ENCODE measurements at regions not wholly inside any gene's neighbourhood (a gene's known extent, or its start where the extent isn't known, plus 50 kb on each side); places are given as distances from the start of the nearest gene placed in this dataset.

GRCh38 chr6:167711211-167711610 lies 115.5 kb upstream of the AFDN start:
- no peak for DNase-seq

- no peak for DNase-seq
Measured at GRCh38 chr6:167711768-167712730, 114.7 kb upstream of the AFDN start.

GRCh38 chr6:167712731-167713475 lies 113.8 kb upstream of the AFDN start:
- DNase-seq: no peak

DNA sequence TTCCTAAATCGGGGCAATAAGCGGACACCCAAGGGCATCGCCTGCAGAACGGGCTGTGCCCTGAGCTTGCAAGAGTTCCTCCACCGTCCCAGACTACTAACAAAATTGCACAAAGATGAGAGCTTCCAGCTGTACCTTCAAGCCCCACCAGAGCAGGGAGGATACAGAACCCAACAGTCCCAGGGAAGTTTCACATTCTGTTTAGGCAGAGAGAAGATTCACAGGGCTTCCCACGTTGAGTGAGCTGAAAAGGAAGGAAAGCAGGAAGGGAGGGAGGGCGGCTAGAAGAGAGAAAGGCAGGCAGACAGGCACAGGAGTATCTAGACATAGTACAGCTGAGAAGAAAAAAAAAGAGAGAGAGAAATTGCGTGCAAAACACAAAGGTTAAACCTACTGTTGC lies 112.6 kb upstream of the AFDN start:
- DNase-seq: no peak

DNA sequence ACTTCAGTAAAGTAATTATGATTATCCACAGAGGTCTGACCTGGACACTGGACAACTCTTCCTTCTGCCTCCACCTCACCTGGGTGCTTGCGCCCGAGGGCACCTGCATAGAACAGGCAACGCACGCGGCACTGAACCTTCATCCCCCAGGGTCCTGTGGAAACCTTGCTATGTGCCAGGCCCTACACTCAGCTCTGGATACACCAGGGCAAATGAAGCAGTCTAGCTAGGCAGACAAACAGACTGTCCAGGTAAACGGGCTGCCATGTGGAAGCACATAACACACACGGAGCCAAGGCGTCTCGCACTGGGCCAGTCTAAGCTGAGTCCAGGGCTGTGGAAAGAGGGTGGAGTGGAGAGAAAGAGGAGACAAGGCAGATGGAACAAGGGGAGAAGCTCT lies 109.3 kb upstream of the AFDN start:
- DNase-seq: no peak

DNA sequence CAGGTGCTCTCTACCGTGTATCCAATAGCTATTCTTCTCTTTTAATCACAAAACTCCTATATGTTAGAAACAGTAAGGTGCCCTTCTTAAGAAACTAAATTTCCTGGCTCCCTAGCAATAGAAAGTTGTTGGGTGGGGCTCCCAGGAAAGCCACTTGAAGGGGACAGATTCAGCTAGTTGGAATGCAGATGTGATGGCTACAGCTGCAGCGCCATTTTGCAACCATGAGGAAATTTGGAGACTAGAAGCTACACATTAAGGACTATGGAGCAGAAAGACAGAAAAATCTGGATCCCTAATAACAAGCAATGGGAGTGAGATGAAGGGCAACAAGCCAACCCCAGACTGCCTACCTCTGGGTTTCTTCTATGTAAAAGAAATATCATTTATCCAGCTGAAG lies 108.8 kb upstream of the AFDN start:
- DNase-seq: no peak

DNA sequence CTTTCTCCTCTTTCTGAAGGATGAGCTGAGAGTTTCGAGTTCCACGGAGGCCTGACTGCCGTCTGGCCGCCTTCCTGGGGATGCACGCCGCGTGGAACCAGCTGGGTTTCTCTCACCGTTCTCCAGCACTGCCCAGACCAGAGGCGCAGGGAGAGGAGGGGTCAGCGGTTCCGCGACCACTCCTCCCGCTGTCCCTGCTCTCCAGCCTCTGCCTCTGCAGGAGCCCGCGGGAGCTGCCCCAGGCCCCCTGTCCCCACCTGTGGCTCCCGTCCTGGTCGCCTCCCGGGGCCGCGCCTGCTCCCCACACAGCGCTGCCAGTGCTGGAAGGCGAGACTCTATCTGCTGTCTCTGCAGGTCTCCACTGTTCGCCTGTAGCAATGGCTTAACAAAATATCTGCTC lies 106.8 kb upstream of the AFDN start:
- DNase-seq: no peak

DNA sequence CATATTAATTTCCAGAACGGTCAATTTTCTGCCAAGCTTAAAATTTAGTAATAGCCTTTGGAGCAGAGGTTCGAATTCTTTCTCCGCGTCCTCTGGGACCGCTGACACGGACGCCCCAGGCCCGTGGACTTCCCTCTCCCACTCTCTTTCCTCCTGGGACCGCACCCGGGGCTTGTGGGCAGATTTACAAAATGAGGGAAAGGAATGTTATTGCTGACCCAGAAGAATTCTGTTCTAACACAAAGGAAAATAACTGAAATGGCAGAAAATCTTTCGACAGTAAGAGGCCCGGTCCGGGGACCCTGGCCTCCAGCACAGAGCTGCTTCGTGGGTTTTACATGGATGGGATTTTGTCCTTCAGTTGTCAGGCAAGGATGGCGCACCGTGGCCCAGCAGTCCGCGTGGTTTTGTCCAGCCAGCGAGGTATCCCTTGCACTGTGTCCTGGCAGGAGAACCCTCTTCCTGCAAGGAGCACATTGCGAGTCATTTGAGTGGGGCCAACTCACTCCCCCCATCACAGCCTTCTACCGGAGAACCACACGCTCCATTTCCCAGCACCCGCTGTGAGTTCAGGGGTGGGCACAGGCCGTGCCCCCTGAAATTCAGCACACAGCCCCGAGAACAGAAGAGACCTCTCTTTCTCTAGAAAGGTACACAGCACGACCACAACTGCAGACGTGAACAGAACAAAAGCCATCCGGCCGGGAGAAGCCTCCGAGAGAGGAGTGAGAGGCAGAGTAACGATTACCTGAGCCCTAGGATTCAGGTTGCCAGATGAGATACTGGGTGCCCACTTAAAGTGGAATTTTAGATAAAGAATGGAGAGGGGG lies 106.0 kb upstream of the AFDN start:
- DNase-seq: no peak

- no peak for DNase-seq
Measured at GRCh38 chr6:167721291-167721690, 105.4 kb upstream of the AFDN start.

- DNase-seq: no peak
Measured at GRCh38 chr6:167722634-167723309, 103.9 kb upstream of the AFDN start.

DNA sequence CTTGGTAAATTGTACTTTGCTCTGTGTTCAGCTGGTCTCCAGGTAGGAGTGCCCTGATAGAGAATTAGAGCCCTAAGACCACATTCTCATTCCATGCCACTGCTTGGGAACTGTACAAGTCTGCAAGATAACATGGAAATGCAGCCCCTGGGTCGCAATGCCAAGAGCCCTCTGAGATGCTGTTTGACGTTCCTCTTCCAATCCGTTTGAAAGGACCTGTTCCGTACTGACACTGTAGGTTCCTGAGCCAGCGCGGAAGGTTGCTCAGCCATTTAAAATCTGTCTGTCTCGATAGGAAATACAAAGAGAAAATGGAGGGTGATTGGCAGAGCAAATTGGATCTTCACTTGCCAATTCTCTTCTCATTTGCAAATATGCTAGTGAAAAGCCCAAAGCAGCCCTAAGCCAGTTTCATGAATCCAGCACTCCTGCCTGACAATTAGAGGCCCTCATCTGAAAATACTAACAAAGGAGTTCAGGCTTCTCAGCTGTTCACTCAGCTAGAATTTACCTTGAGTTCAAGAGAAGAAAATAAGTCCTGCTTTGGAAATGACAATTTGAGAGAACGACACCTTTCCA lies 100.6 kb upstream of the AFDN start:
- no peak for DNase-seq

- no peak for DNase-seq
Measured at GRCh38 chr6:167730441-167730840, 96.3 kb upstream of the AFDN start.

DNA sequence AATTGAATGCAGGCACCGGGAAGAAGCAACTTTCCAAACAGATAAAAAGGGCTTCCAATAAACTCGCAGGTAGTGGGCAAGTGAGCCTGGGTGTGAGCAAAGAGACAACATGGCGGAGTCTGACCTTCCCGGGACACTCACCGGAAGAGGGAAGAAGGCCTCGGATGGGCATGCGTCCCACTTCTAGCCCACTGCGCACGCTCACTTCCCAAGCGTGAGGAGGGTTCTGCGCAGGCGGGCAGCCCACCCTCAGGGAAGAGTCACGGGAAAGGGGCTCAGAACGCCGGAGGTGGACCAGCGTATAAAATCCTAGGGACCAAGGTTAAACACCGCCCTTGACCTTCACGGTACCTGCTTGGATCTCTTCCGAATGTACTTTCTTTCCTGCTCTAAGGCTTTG lies 95.5 kb upstream of the AFDN start:
- DNase-seq: no peak

DNA sequence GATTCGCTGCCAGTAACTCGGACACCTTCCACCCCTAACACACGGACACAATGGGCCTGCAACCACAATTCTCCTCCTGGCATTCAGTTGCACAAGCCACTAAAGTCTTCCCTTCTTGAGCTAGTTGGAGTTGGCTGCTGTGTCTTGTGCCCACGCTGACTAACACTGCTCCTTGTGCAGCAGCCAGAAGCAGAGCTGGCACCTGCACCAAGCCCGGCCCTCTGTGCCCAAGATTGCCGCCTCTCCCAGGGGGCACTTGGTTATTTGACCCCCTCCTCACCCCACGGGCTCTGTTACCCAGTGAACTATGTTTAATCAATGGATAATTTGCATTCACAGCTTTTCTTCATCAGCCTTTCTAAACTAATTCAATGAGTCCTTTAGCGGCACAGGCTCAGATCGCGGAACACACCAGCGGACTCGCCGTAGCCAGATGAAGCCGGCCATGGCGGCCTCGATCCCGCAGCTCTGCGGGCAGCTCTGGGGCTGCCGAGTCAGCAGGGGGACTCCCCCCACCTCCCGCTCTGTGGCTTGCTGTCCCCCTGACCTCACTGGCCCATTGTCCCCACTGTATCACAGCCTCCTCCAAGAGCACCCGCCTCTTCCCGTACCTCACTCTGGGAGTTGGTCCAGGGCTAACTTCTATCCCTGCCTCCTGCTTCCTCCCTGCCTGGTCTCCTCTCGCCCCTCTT lies 94.8 kb upstream of the AFDN start:
- no peak for DNase-seq

GRCh38 chr6:167733740-167734661 lies 92.7 kb upstream of the AFDN start:
- DNase-seq: no peak

DNA sequence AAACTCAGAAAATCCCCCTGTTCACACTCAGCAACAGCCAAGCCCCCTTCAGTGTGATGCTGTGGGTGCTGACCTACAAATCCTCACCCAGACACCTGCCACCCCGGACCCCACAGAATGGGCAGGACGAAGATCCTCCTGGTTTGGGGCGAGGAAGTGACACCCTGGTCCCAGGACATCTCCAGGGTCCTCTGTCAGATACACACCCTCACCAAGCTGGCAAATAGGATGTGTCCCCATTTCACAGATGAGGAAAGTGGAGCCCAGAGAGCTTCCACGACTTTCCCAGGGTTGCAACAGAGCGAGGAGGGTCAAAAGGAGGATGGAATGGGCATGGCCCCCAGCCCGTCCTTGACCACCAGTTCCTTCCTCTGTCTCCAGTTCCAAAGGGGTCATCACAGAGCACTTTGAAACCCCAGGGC lies 92.0 kb upstream of the AFDN start:
- no peak for DNase-seq

- no peak for DNase-seq
Measured at GRCh38 chr6:167735084-167735950, 91.4 kb upstream of the AFDN start.

DNA sequence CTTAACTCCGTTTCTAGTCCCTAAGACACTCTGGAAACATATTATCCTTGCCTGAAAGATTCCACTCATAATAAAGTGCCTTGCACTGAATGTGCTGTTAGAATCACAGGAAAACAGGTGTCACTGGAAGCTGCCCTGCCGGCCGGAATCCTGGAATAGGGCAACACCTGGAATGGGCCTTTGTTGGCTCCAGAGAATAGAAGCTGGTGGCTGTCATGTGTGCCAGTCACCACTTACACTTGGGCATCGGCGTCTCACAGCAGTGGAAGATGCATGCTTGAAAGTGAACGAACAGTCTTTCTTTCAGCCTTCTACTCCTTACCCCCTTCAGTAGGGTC lies 90.8 kb upstream of the AFDN start:
- DNase-seq: no peak

DNA sequence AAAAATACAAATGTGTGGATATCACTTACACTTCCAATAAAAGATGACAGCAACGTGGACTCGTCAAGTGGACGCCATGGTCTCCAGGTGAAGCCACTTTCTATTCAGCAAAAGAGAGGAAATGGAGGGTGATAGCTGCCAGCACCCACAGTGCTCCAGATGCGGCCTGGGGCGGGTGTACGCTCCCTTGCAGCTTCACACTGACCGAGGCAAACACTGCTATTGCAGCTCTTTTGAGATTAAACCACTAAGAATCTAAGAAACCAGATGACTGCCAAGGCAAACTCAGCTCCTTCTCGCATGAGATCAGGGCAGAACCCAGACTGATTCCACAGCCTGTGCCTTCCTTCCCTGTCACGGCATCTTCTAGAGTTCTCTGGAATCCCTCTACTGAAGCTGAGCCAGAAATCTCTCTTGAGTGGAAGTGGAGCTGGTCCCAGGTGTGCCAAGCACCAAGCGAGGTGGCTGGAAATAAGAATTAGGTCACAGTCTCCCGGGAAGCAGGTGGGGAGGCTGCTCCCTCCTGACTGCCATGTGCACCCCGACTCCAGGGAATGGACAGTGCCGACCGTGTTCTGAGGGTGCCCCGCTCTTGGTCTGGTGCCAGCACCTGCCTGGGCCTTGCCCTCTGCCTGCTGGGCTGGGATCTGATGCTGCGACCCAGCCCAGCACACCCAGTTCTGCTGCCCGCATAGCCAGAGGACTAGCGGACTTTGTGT lies 90.1 kb upstream of the AFDN start:
- no peak for DNase-seq

Measured in stimulated activated CD4-positive, alpha-beta T cell treated with anti-CD3 and anti-CD28 coated beads, Interleukin-4, amount 100 ng/mL, for 4 hours (primary cell).